Gastrocnemius medialis (tissue), 4 donors: ENCODE measurements at regions not wholly inside any gene's neighbourhood (a gene's known extent, or its start where the extent isn't known, plus 50 kb on each side); places are given as distances from the start of the nearest gene placed in this dataset.

ENCODE experiments used
- ATAC-seq, 2 donors: fragments of 150-250 bp; one replicate each; pipeline ENCODE4 v1.9.1; 2016
- DNase-seq, 2 donors: peaks; one replicate each; pipeline ENCODE4 v3.0.0-alpha.2; 2019
- H3K27ac ChIP-seq, 4 donors: fragments of 200-600 bp; sonication (generic); 1 replicate in 1 of 4; 2 replicates in 3 of 4; pipeline ENCODE4 v1.5.1; 2016 to 2018; ENCODE audit warnings: mild to moderate bottlenecking in 2 of 4, moderate library complexity in 1 of 4
- H3K27me3 ChIP-seq, 3 donors: fragments of 200-600 bp; sonication (generic) in 2 of 3; 1 replicate in 1 of 3; 2 replicates in 2 of 3; pipeline versions ENCODE4 v1.5.1 to v1.6.0; 2016 to 2019; ENCODE audit warnings: mild to moderate bottlenecking in 1 of 3, moderate library complexity in 1 of 3
- H3K36me3 ChIP-seq, 2 donors: fragments of 200-600 bp; sonication (generic) in 1 of 2; one replicate each; pipeline ENCODE4 v1.5.1; 2017 to 2018
- H3K4me1 ChIP-seq, 2 donors: fragments of 200-600 bp; sonication (generic) in 1 of 2; one replicate each; pipeline ENCODE4 v1.5.1; 2016 to 2017; ENCODE audit warnings: mild to moderate bottlenecking in 2 of 2
- H3K4me3 ChIP-seq, 4 donors: fragments of 200-600 bp; sonication (generic) in 3 of 4; 1 replicate in 1 of 4; 2 replicates in 3 of 4; pipeline ENCODE4 v1.5.1; 2016 to 2019; ENCODE audit warnings: mild to moderate bottlenecking in 2 of 4
- H3K9me3 ChIP-seq, 3 donors: fragments of 200-600 bp; sonication (generic) in 2 of 3; 1 replicate in 1 of 3; 2 replicates in 2 of 3; pipeline ENCODE4 v1.5.1; 2016 to 2019
- CTCF ChIP-seq, 5 experiments: fragments of 450-650 bp in 3 of 5; fragments of 200-600 bp in 2 of 5; sonication (generic) in 2 of 5; IDR thresholded peaks in 4 of 5; conservative IDR thresholded peaks in 1 of 5; 1 replicate in 4 of 5; 2 replicates in 1 of 5; pipeline ENCODE4 v1.5.1; 2016 to 2019; ENCODE audit warnings: antibody characterized with exemption in 5 of 5, mild to moderate bottlenecking in 3 of 5, moderate library complexity in 3 of 5
- POLR2A ChIP-seq, 2 donors: fragments of 450-650 bp; IDR thresholded peaks; one replicate each; pipeline ENCODE4 v1.6.1; 2017; ENCODE audit warnings: antibody characterized with exemption in 2 of 2, mild to moderate bottlenecking in 2 of 2, moderate library complexity in 2 of 2
- in situ Hi-C, 4 donors: fragments of 200-750 bp; cut with MboI; loops; one replicate each; pipeline versions ENCODE4 v1.15.0 to v1.8.0; 2017; ENCODE audit warnings: low sequenced_read_pairs in 4 of 4
- intact Hi-C: fragments of 100-400 bp; cut with DNase I; formaldehyde crosslinking; loops from one replicate; pipeline ENCODE4 v1.15.1; 2023; ENCODE audit warnings: low total_unique reads

GRCh38 chr18:78113940-78114251 is 864.2 kb downstream of the GALR1 start:
- TF ChIP-seq POLR2A (IDR thresholded peaks at IDR 0.05) = no peak
- no peak for TF ChIP-seq CTCF (IDR thresholded peaks at IDR 0.05 in 4 of 5, conservative IDR thresholded peaks at IDR 0.05 in 1 of 5)
- no peaks in the 10 kb centered on the region for H3K36me3 ChIP-seq
- H3K4me3 ChIP-seq = no peak overlapping the region
- no peaks in the 10 kb centered on the region for H3K27me3 ChIP-seq
- H3K27ac ChIP-seq = no peak overlapping the region
- H3K9me3 ChIP-seq = no peaks in the 10 kb centered on the region
- intact Hi-C loops = no loop called here
- DNase-seq (no peak), ATAC-seq (no peak)
- in situ Hi-C loops = no loop called here
- no peaks in the 10 kb centered on the region for H3K4me1 ChIP-seq

GRCh38 chr18:78115896-78116561 is 863.6 kb upstream of the SALL3 start:
- Histone ChIP-seq H3K4me3 (no peak overlapping the region), H3K36me3 (no peaks in the 10 kb centered on the region), H3K27me3 (no peaks in the 10 kb centered on the region), H3K27ac (no peak overlapping the region), H3K4me1 (no peaks in the 10 kb centered on the region), H3K9me3 (no peaks in the 10 kb centered on the region)
- DNase-seq (no peak), ATAC-seq (no peak)
- in situ Hi-C loops (no loop called here), intact Hi-C loops (no loop called here)
- TF ChIP-seq POLR2A (IDR thresholded peaks at IDR 0.05) = no peak
- TF ChIP-seq CTCF (IDR thresholded peaks at IDR 0.05 in 4 of 5, conservative IDR thresholded peaks at IDR 0.05 in 1 of 5) = no peak

- TF ChIP-seq CTCF (IDR thresholded peaks at IDR 0.05 in 4 of 5, conservative IDR thresholded peaks at IDR 0.05 in 1 of 5) (no peak), POLR2A (IDR thresholded peaks at IDR 0.05) (no peak)
- in situ Hi-C loops (no loop called here), intact Hi-C loops (no loop called here)
- DNase-seq = no peak
- H3K36me3 ChIP-seq = no peaks in the 10 kb centered on the region
- H3K27ac ChIP-seq = no peak overlapping the region
- H3K4me1 ChIP-seq = no peaks in the 10 kb centered on the region
- H3K27me3 ChIP-seq = no peaks in the 10 kb centered on the region
- no peak overlapping the region for H3K4me3 ChIP-seq
- no peak for ATAC-seq
- no peaks in the 10 kb centered on the region for H3K9me3 ChIP-seq
Observed at GRCh38 chr18:78123144-78123909, 856.3 kb upstream of the SALL3 start.

- ATAC-seq = no peak
- intact Hi-C loops = no loop called here
Observed at GRCh38 chr18:78123926-78124797, 855.5 kb upstream of the SALL3 start.

More at GRCh38 chr18:78123926-78124797, 855.5 kb upstream of the SALL3 start:
- DNase-seq = no peak
- no peaks in the 10 kb centered on the region for H3K36me3 ChIP-seq
- TF ChIP-seq CTCF (IDR thresholded peaks at IDR 0.05 in 4 of 5, conservative IDR thresholded peaks at IDR 0.05 in 1 of 5) (no peak), POLR2A (IDR thresholded peaks at IDR 0.05) (no peak)
- no peak overlapping the region for H3K27ac ChIP-seq
- no peaks in the 10 kb centered on the region for H3K27me3 ChIP-seq
- no peaks in the 10 kb centered on the region for H3K4me1 ChIP-seq
- no peaks in the 10 kb centered on the region for H3K9me3 ChIP-seq
- in situ Hi-C loops = no loop called here
- no peak overlapping the region for H3K4me3 ChIP-seq
